ENCODE measurements at regions not wholly inside any gene's neighbourhood (a gene's known extent, or its start where the extent isn't known, plus 50 kb on each side); places are given as distances from the start of the nearest gene placed in this dataset.

DNA sequence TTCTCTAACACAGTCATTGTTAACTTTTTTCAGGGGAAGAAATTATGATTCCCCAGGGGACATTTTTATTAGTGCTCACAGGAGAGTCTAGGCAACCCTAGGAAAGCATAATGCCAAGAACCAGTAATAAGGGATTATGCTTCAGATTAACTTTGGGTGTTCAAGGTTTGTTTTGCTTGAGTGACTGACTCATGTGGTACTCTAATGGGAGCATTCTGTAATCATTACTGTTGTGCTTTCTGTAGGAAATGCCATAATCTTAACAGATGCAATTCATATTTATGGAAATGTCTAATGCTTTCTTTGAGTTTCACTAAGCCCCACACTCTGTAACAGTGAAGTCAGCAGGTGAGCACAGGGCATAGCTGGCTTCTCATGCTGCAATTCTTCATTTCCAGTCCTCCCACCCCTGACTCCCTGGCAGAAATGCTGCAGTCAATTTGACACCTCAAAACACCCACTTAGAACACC, 263.4 kb upstream of the MAN1A1 start:
- H3K4me3 Mint-ChIP-seq: no peak overlapping the region
- no peaks in the 10 kb centered on the region for H3K9me3 ChIP-seq (ENCODE audit: control insufficient read depth, low read length, poor library complexity, severe bottlenecking)
- no peaks in the 10 kb centered on the region for H3K27me3 Mint-ChIP-seq
- no peaks in the 10 kb centered on the region for H3K36me3 Mint-ChIP-seq (ENCODE audit: low read depth)
- no peak for ATAC-seq
- DNase-seq: no peak
- H3K4me1 Mint-ChIP-seq: peaks cover 3% of the 10 kb centered on the region
- no peak overlapping the region for H3K27ac Mint-ChIP-seq

DNA sequence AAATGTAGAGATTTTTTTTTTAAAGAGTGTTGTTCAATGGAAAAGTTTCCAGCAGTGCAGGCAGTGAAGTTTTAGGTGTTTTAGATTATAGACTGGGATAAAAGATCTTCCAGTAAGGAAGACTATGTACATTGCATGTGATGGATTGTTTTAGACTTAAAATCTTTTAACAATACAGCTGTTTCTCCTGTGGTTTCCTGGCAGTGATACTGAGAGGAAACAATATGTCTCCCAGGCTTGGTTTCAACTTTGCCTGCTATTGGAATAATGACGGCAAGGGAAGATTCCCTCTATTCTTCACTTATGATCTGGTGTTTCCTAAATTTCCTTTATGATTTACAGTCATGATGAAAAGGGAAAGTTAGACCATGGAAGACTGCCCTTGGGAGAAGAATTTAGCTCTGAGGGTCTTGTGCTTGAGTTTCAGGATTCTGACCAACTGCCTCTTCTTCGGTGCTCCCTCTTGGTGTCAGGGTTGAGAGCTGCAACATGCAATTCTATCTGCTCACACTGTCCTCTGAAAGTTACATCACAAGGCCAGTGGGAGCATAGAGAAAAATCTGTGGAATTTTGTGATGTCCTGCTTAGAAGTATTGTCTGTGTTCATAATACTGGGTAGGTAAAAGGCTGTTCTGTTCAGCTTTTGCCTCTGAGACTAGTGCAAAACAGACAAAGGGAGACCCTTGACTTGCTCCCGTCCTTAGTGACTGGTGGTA, 262.8 kb upstream of the MAN1A1 start:
- no peak for DNase-seq
- Mint-ChIP-seq H3K4me1 (peaks cover 3% of the 10 kb centered on the region), H3K27ac (no peak overlapping the region), H3K4me3 (no peak overlapping the region), H3K36me3 (ENCODE audit: low read depth) (no peaks in the 10 kb centered on the region), H3K27me3 (no peaks in the 10 kb centered on the region)
- ATAC-seq: no peak
- no peaks in the 10 kb centered on the region for H3K9me3 ChIP-seq (ENCODE audit: control insufficient read depth, low read length, poor library complexity, severe bottlenecking)

DNA sequence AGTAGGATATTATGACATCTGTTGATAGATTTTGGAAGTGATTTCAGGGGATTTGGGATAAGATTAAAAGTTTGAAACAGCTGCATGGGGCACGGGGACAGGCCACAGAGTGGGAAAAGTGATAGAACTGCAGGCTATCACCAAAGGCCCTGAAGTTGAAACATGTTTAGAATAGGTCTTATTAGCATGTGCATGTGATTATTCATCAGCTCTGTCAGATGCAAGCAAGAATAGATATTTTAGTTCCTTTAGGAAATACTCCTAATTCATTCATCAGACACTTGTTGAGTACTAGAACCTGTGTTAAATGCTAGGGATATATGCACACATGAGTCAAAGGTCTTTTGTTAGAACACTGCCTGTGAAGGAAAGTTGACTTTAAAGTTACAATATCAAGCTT, 261.2 kb upstream of the MAN1A1 start:
- Mint-ChIP-seq H3K27ac (peak overlapping the region; percentile 3), H3K36me3 (ENCODE audit: low read depth) (no peaks in the 10 kb centered on the region), H3K27me3 (no peaks in the 10 kb centered on the region), H3K4me1 (peaks cover 3% of the 10 kb centered on the region), H3K4me3 (no peak overlapping the region)
- ATAC-seq: no peak
- H3K9me3 ChIP-seq (ENCODE audit: control insufficient read depth, low read length, poor library complexity, severe bottlenecking): no peaks in the 10 kb centered on the region
- DNase-seq: no peak

DNA sequence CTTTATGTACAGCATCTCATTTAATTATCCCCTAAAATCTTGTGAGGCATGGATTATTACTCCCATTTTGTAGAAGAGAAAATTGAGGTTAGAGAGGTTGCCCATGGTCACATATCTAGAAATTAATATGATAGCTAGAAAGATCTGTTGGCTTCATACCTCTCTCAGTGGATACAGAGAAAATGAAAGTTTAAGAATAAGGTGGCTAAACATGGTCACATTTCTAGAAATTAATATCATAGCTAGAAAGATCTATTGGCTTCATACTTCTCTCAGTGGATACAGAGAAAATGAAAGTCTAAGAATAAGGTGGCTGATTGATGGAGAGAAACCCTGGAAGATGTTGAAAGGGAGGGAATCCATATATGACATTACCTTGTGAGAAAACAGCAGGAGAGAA, 260.7 kb upstream of the MAN1A1 start:
- peak overlapping the region; percentile 3 for H3K27ac Mint-ChIP-seq
- H3K4me3 Mint-ChIP-seq: no peak overlapping the region
- H3K9me3 ChIP-seq (ENCODE audit: control insufficient read depth, low read length, poor library complexity, severe bottlenecking): no peaks in the 10 kb centered on the region
- DNase-seq (no peak), ATAC-seq (no peak)
- no peaks in the 10 kb centered on the region for H3K36me3 Mint-ChIP-seq (ENCODE audit: low read depth)
- no peaks in the 10 kb centered on the region for H3K27me3 Mint-ChIP-seq
- H3K4me1 Mint-ChIP-seq: peaks cover 3% of the 10 kb centered on the region

DNA sequence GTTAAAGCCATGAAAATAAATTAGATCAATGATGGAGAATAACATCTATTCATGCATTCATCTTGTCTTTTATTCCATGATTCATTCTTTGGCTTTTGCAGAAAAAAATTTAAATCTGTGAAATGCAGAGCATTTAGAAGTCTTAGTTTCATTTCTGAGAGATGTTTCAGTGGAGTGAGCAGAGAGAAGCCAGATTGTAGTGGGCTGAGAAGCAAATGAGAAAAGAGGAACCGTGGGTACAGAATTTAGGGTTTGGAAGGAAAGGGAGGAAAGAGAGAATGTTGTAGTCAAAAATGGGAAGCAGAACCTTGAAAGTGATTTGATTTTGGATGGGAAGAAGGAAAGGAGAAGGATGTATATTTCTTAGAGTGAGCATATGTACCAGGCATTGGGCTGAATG, 260.3 kb upstream of the MAN1A1 start:
- no peaks in the 10 kb centered on the region for H3K27me3 Mint-ChIP-seq
- H3K9me3 ChIP-seq (ENCODE audit: control insufficient read depth, low read length, poor library complexity, severe bottlenecking): no peaks in the 10 kb centered on the region
- no peaks in the 10 kb centered on the region for H3K36me3 Mint-ChIP-seq (ENCODE audit: low read depth)
- peaks cover 3% of the 10 kb centered on the region for H3K4me1 Mint-ChIP-seq
- DNase-seq: no peak
- peak overlapping the region; percentile 3 for H3K27ac Mint-ChIP-seq
- ATAC-seq: no peak
- no peak overlapping the region for H3K4me3 Mint-ChIP-seq

DNA sequence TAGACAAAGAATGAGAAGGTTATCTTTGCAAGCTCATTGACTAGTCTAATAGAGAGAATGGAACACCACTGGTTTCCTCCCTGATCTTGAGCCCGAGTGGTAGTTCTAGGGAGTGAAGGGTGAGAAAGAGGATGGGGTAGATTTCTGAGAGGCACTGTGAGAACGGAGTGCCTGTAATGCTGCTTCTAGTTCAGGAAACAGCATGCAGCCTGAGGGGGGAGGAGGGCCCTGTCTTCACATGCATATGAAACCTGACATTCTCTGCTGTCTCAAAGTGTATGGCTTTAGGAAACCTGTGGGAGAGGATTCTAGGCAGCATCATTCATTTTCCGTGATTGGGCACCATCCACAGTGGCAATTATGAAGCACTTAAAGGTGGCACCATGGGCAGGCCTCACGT, 259.4 kb upstream of the MAN1A1 start:
- DNase-seq (no peak), ATAC-seq (no peak)
- H3K9me3 ChIP-seq (ENCODE audit: control insufficient read depth, low read length, poor library complexity, severe bottlenecking): no peaks in the 10 kb centered on the region
- no peak overlapping the region for H3K4me3 Mint-ChIP-seq
- no peak overlapping the region for H3K27ac Mint-ChIP-seq
- no peaks in the 10 kb centered on the region for H3K36me3 Mint-ChIP-seq (ENCODE audit: low read depth)
- peaks cover 3% of the 10 kb centered on the region for H3K4me1 Mint-ChIP-seq
- H3K27me3 Mint-ChIP-seq: no peaks in the 10 kb centered on the region

DNA sequence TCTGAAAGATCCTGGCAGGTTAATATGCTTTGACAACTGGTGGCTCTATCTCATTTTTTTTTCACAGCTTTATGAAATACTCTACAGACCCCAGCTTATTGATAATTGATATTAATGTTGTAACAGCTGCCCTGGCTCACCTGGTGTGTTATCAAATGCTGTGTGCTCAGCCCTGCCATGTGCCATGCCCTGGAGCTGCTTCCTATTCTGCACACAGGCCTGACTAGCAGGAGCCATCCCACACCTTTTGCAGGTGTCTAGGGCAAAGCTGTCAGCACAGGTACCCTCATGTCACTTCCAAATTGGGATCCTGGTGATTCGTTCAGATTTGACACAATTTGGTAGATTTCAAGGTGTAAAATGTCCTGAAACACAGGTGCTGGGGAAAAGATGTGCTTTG, 254.6 kb upstream of the MAN1A1 start:
- Mint-ChIP-seq H3K27ac (no peak overlapping the region), H3K4me3 (no peak overlapping the region), H3K36me3 (ENCODE audit: low read depth) (no peaks in the 10 kb centered on the region), H3K4me1 (no peaks in the 10 kb centered on the region), H3K27me3 (peaks cover 4% of the 10 kb centered on the region)
- DNase-seq (no peak), ATAC-seq (no peak)
- no peaks in the 10 kb centered on the region for H3K9me3 ChIP-seq (ENCODE audit: control insufficient read depth, low read length, poor library complexity, severe bottlenecking)

DNA sequence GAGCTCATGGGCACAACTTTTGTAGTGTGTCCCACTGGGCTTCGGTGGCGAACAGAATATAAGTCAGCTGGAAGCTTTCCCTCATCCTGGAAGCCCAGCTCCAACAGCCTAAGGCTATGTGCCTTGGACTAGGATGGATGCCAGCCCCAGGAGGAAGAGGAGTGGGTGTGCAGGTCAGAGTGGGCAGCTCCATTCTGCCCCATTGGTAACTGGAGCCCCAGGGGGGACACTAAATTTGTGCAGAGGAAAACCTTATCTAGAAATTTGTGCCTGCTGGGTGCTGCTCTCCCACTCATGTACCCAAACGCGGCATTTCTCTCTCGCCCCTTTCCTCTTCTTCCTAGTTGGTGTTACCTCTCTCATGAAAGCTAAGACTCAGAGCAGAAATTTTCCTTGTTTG, 253.9 kb upstream of the MAN1A1 start:
- no peaks in the 10 kb centered on the region for H3K9me3 ChIP-seq (ENCODE audit: control insufficient read depth, low read length, poor library complexity, severe bottlenecking)
- H3K27me3 Mint-ChIP-seq: peaks cover 4% of the 10 kb centered on the region
- H3K27ac Mint-ChIP-seq: peak overlapping the region; percentile 41
- H3K4me1 Mint-ChIP-seq: no peaks in the 10 kb centered on the region
- no peak for ATAC-seq
- DNase-seq: no peak
- H3K36me3 Mint-ChIP-seq (ENCODE audit: low read depth): no peaks in the 10 kb centered on the region
- no peak overlapping the region for H3K4me3 Mint-ChIP-seq

DNA sequence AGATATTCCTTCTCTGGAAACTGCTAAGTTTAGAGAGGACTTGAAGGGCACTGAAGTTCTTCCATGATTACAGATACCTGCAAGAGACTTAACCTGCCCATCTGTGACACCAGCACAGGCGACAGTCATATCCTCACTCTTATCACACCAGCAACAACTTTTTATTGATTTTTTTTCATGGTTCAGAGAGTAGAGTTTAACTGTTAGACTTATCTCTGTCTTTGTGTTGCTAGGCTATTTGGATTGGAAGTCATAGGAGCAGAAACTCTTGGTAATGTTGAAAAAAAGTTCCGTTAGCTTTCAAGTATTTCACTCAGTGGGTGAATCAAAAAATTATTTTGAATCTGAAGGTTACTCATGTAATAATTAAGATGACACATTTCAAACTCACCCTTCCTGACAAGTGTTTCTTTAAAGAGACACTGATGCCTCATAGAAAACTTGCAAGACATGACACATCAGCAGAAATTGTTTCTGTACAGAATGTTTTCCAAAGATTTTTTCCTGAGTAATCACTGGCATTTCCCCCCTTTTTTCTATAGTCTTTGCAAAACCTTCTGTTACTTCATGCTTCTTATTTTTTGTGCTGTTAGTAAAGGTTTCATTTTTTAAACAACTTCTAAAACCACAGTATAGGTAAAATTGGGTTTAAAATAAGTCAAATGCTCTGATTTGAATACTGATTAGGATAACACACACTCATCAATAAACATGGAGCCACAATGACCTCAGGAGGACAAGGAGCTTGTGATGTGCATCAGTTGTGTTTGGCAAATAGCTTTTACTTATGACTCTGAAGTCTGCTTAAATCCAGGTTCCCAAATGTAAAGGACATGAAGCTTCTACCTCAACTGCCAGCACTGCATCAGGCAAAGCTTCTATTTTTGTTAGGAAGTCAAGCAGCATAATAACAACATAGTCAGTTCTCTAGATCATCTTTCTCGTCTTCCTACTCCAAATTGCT, 252.9 kb upstream of the MAN1A1 start:
- H3K27me3 Mint-ChIP-seq: peaks cover 4% of the 10 kb centered on the region
- H3K9me3 ChIP-seq (ENCODE audit: control insufficient read depth, low read length, poor library complexity, severe bottlenecking): no peaks in the 10 kb centered on the region
- DNase-seq: no peak
- no peaks in the 10 kb centered on the region for H3K36me3 Mint-ChIP-seq (ENCODE audit: low read depth)
- ATAC-seq: no peak
- H3K4me1 Mint-ChIP-seq: no peaks in the 10 kb centered on the region
- no peak overlapping the region for H3K27ac Mint-ChIP-seq
- H3K4me3 Mint-ChIP-seq: no peak overlapping the region

DNA sequence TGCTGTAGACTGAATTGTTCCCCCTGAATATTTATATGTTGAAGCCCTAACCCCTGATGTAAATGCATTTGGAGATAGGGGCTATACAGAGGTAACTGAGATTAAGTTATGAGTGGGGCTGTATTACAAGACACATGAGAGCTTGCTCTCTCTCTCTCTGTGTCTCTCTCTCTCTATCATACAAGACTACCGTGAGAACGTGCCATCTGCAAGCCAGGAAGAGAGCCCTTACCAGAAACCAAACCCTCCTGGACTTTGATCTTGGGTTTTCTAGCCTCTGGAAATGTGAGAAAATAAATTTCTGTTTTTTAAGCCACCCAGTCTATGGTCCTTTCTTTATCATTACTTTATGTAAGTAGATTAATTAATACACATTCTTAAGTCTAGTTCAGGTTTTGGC, 249.3 kb upstream of the MAN1A1 start:
- H3K9me3 ChIP-seq (ENCODE audit: control insufficient read depth, low read length, poor library complexity, severe bottlenecking): no peaks in the 10 kb centered on the region
- H3K27ac Mint-ChIP-seq: no peak overlapping the region
- H3K27me3 Mint-ChIP-seq: peaks cover 4% of the 10 kb centered on the region
- H3K4me1 Mint-ChIP-seq: no peaks in the 10 kb centered on the region
- H3K36me3 Mint-ChIP-seq (ENCODE audit: low read depth): no peaks in the 10 kb centered on the region
- DNase-seq (no peak), ATAC-seq (no peak)
- H3K4me3 Mint-ChIP-seq: no peak overlapping the region

DNA sequence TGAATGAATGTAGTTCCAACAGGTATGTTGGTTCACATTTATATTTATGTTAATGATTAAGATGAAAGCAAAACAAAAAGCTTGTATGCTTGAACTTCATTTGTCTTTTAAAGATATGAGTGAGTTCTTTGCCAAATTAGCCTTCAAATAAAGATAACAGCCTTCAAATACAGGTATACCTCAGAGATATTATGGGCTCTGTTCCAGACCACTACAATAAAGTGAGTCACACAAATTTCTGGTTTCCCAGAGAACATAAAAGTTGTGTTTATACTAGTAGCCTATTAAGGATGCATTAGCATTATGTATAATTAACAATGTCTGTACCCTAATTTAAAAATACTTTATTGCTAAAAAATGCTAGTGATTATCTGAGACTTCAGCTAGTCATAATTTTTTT, 245.3 kb upstream of the MAN1A1 start:
- Mint-ChIP-seq H3K36me3 (ENCODE audit: low read depth) (no peaks in the 10 kb centered on the region), H3K27me3 (no peaks in the 10 kb centered on the region), H3K27ac (no peak overlapping the region), H3K4me3 (no peak overlapping the region), H3K4me1 (no peaks in the 10 kb centered on the region)
- H3K9me3 ChIP-seq (ENCODE audit: control insufficient read depth, low read length, poor library complexity, severe bottlenecking): no peaks in the 10 kb centered on the region
- ATAC-seq: no peak
- no peak for DNase-seq

DNA sequence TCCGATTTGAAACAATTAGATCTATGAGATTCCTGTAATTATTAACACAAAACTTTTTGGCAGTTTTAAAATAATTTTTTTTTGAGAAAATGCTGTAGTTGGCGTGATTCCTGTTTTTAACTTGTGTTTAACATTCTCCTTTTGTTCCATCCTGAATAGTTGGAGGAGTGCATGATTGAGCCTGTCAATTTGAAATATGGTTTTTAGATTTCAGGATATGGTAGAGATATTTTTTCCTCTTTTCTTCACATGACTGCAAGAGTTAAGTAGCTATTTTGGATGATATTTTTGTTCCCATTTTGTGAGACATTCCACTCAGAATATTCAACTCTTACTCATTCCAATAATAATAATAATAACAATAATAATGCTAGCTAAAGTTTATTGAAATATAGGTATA, 241.7 kb upstream of the MAN1A1 start:
- no peak for DNase-seq
- H3K27me3 Mint-ChIP-seq: no peaks in the 10 kb centered on the region
- ATAC-seq: no peak
- H3K27ac Mint-ChIP-seq: no peak overlapping the region
- H3K4me1 Mint-ChIP-seq: no peaks in the 10 kb centered on the region
- H3K9me3 ChIP-seq (ENCODE audit: control insufficient read depth, low read length, poor library complexity, severe bottlenecking): no peaks in the 10 kb centered on the region
- no peaks in the 10 kb centered on the region for H3K36me3 Mint-ChIP-seq (ENCODE audit: low read depth)
- H3K4me3 Mint-ChIP-seq: no peak overlapping the region

DNA sequence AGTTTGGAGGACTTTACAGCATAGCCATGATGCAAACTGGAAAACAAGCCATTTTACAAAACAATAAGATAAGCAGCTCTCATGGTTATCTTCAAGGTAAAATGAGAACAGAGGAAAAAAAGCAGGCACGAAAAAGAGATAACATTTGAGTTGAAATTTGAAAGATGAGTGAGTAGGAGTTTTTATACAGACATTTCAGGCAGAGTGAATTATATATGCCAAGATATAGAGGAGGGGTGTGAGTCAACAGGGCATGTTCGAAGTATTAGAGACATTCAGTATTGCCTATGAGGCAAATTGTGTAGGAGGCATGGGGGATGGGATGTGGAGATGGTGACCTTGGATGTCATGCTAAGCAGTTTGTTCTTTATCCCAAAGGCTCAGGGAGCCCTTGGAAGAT, 240.5 kb upstream of the MAN1A1 start:
- H3K9me3 ChIP-seq (ENCODE audit: control insufficient read depth, low read length, poor library complexity, severe bottlenecking): no peaks in the 10 kb centered on the region
- no peak for DNase-seq
- Mint-ChIP-seq H3K36me3 (ENCODE audit: low read depth) (no peaks in the 10 kb centered on the region), H3K4me1 (no peaks in the 10 kb centered on the region), H3K27me3 (no peaks in the 10 kb centered on the region), H3K4me3 (no peak overlapping the region), H3K27ac (no peak overlapping the region)
- ATAC-seq: no peak

Measured in T-helper 17 cell (primary cell).